Thoracic aorta (tissue), 2 donors: ENCODE measurements at regions not wholly inside any gene's neighbourhood (a gene's known extent, or its start where the extent isn't known, plus 50 kb on each side); places are given as distances from the start of the nearest gene placed in this dataset.

Experiments used
- ATAC-seq: fragments of 150-250 bp; one replicate; pipeline ENCODE4 v1.8.0; 2017; ENCODE audit warnings: low read depth; ENCODE audit not compliant: insufficient number of reproducible peaks, low FRiP score
- DNase-seq: peaks from one replicate; pipeline ENCODE4 v3.0.0-alpha.2; 2020; ENCODE audit warnings: low spot score
- H3K27ac ChIP-seq, 2 donors: fragments of 200-600 bp; sonication (generic); 1 replicate in 1 of 2; 2 replicates in 1 of 2; pipeline ENCODE4 v1.5.1; 2016; ENCODE audit warnings: mild to moderate bottlenecking in 2 of 2, moderate library complexity in 2 of 2
- H3K27me3 ChIP-seq: fragments of 200-600 bp; sonication (generic); replicated peaks from 2 replicates; pipeline ENCODE4 v1.6.0; 2016; ENCODE audit warnings: mild to moderate bottlenecking; ENCODE audit not compliant: insufficient read depth
- H3K36me3 ChIP-seq: fragments of 200-600 bp; sonication (generic); one replicate; pipeline ENCODE4 v1.5.1; 2016
- H3K4me1 ChIP-seq, 2 donors: fragments of 200-600 bp; sonication (generic); 1 replicate in 1 of 2; 2 replicates in 1 of 2; pipeline versions ENCODE4 v1.5.1 to v1.6.0; 2016; ENCODE audit warnings: low read depth in 2 of 2, mild to moderate bottlenecking in 1 of 2; ENCODE audit not compliant: control insufficient read depth in 1 of 2
- H3K4me3 ChIP-seq: fragments of 200-600 bp; sonication (generic); 2 replicates; pipeline ENCODE4 v1.5.1; 2016; ENCODE audit warnings: mild to moderate bottlenecking
- H3K9me3 ChIP-seq: fragments of 200-600 bp; sonication (generic); 2 replicates; pipeline ENCODE4 v1.5.1; 2016
- CTCF ChIP-seq: fragments of 200-600 bp; sonication (generic); IDR thresholded peaks from one replicate; pipeline ENCODE4 v1.5.1; 2019; ENCODE audit warnings: antibody characterized with exemption

- no peak for TF ChIP-seq CTCF
- ATAC-seq: no peak
- Histone ChIP-seq H3K4me1 (no peaks in the 10 kb centered on the region), H3K36me3 (no peaks in the 10 kb centered on the region), H3K27me3 (no peaks in the 10 kb centered on the region), H3K9me3 (no peaks in the 10 kb centered on the region), H3K27ac (no peak overlapping the region), H3K4me3 (no peak overlapping the region)
- DNase-seq: no peak
Measured at GRCh38 chr10:6654571-6654970, 74.5 kb upstream of the PRKCQ start.

GRCh38 chr10:6650586-6650985 is 70.5 kb upstream of the PRKCQ start:
- no peak overlapping the region for H3K4me3 ChIP-seq

GRCh38 chr10:6649903-6650302 is 69.8 kb upstream of the PRKCQ start:
- H3K9me3 ChIP-seq: no peaks in the 10 kb centered on the region
- H3K36me3 ChIP-seq: no peaks in the 10 kb centered on the region
- H3K4me1 ChIP-seq: no peaks in the 10 kb centered on the region
- no peak overlapping the region for H3K4me3 ChIP-seq
- DNase-seq: no peak
- TF ChIP-seq CTCF: no peak
- no peaks in the 10 kb centered on the region for H3K27me3 ChIP-seq
- no peak overlapping the region for H3K27ac ChIP-seq
- ATAC-seq: no peak

More at GRCh38 chr10:6650586-6650985, 70.5 kb upstream of the PRKCQ start:
- no peak for ATAC-seq
- Histone ChIP-seq H3K9me3 (no peaks in the 10 kb centered on the region), H3K27me3 (no peaks in the 10 kb centered on the region), H3K4me1 (no peaks in the 10 kb centered on the region), H3K27ac (no peak overlapping the region), H3K36me3 (no peaks in the 10 kb centered on the region)
- no peak for TF ChIP-seq CTCF
- no peak for DNase-seq

GRCh38 chr10:6648894-6649720 is 69.0 kb upstream of the PRKCQ start:
- no peak for TF ChIP-seq CTCF
- DNase-seq: no peak
- no peak overlapping the region for H3K27ac ChIP-seq
- no peak for ATAC-seq
- no peaks in the 10 kb centered on the region for H3K9me3 ChIP-seq
- H3K4me1 ChIP-seq: no peaks in the 10 kb centered on the region
- H3K27me3 ChIP-seq: no peaks in the 10 kb centered on the region
- no peaks in the 10 kb centered on the region for H3K36me3 ChIP-seq
- H3K4me3 ChIP-seq: no peak overlapping the region

GRCh38 chr10:6647811-6648526 is 67.9 kb upstream of the PRKCQ start:
- H3K27me3 ChIP-seq: no peaks in the 10 kb centered on the region
- DNase-seq (no peak), ATAC-seq (no peak)
- no peaks in the 10 kb centered on the region for H3K9me3 ChIP-seq
- peak; percentile 47 for TF ChIP-seq CTCF
- no peaks in the 10 kb centered on the region for H3K36me3 ChIP-seq
- no peaks in the 10 kb centered on the region for H3K4me1 ChIP-seq
- H3K27ac ChIP-seq: no peak overlapping the region
- no peak overlapping the region for H3K4me3 ChIP-seq
